GM12874 (cell line): ENCODE measurements at regions not wholly inside any gene's neighbourhood (a gene's known extent, or its start where the extent isn't known, plus 50 kb on each side); places are given as distances from the start of the nearest gene placed in this dataset.

ENCODE experiments used
- CTCF ChIP-seq: IDR thresholded peaks from 2 replicates; pipeline ENCODE4 v1.5.1; 2011; ENCODE audit warnings: low read depth, mild to moderate bottlenecking, control low read depth, low read length, moderate library complexity; ENCODE audit not compliant: insufficient read depth

- no peak for TF ChIP-seq CTCF
These were observed 377.1 kb downstream of the CNTNAP4 start for GRCh38 chr16:76654088-76654820.

- no peak for TF ChIP-seq CTCF
These were observed 379.8 kb downstream of the CNTNAP4 start for GRCh38 chr16:76656994-76657393.

GRCh38 chr16:76661691-76662235, 384.6 kb downstream of the CNTNAP4 start:
- no peak for TF ChIP-seq CTCF

GRCh38 chr16:76665571-76666275, 388.5 kb downstream of the CNTNAP4 start:
- no peak for TF ChIP-seq CTCF

GRCh38 chr16:76668207-76668725, 391.1 kb downstream of the CNTNAP4 start:
- 0 out of 2 replicates have a peak, but pooled peaks have one; percentile 1 for TF ChIP-seq CTCF

GRCh38 chr16:76669288-76669687, 392.1 kb downstream of the CNTNAP4 start:
- TF ChIP-seq CTCF, result no peak

- TF ChIP-seq CTCF, result no peak
These were observed 393.1 kb downstream of the CNTNAP4 start for GRCh38 chr16:76670125-76670857.
